Natural killer cell (primary cell): ENCODE measurements at regions not wholly inside any gene's neighbourhood (a gene's known extent, or its start where the extent isn't known, plus 50 kb on each side); places are given as distances from the start of the nearest gene placed in this dataset.

Source experiments
- ATAC-seq, 3 donors: fragments of 150-1000 bp in 2 of 3; fragments of 200-7000 bp in 1 of 3; cut with Tn5 transposase; 1 replicate in 1 of 3; 2 replicates in 2 of 3; pipeline ENCODE4 v1.10.0; 2021; ENCODE audit warnings: mild to moderate bottlenecking in 2 of 3, moderate library complexity in 2 of 3
- DNase-seq, 2 donors: peaks; one replicate each; pipeline versions ENCODE4 v3.0.0 to v3.0.0-alpha.2; 2013 to 2021; ENCODE audit warnings: mixed read lengths in 1 of 2
- H3K27ac ChIP-seq: one replicate; pipeline ENCODE4 v1.5.1; 2013; ENCODE audit warnings: mild to moderate bottlenecking, low read length
- H3K27me3 ChIP-seq: one replicate; pipeline ENCODE4 v1.6.1; 2013; ENCODE audit warnings: low read length; ENCODE audit not compliant: control insufficient read depth, insufficient read depth
- H3K36me3 ChIP-seq: one replicate; pipeline ENCODE4 v1.6.1; 2013; ENCODE audit warnings: low read length; ENCODE audit not compliant: control insufficient read depth, insufficient read depth
- H3K4me1 ChIP-seq: one replicate; pipeline ENCODE4 v1.6.1; 2013; ENCODE audit warnings: low read length; ENCODE audit not compliant: control insufficient read depth, insufficient read depth
- H3K4me3 ChIP-seq: one replicate; pipeline ENCODE4 v1.5.1; 2013; ENCODE audit warnings: low read length
- H3K9me3 ChIP-seq: one replicate; pipeline ENCODE4 v1.6.1; 2013; ENCODE audit warnings: low read length; ENCODE audit not compliant: control insufficient read depth, insufficient read depth
- H3K27ac Mint-ChIP-seq, 2 donors: one replicate each; pipeline ENCODE4 v1.8.0; 2022; ENCODE audit warnings: mild to moderate bottlenecking in 2 of 2, mixed read lengths in 2 of 2, moderate library complexity in 1 of 2
- H3K27me3 Mint-ChIP-seq, 2 donors: one replicate each; pipeline ENCODE4 v1.8.0; 2022; ENCODE audit warnings: low read depth in 2 of 2, mixed read lengths in 2 of 2
- H3K36me3 Mint-ChIP-seq: one replicate; pipeline ENCODE4 v1.8.0; 2022; ENCODE audit warnings: mixed read lengths
- H3K4me1 Mint-ChIP-seq, 2 donors: one replicate each; pipeline ENCODE4 v1.8.0; 2022; ENCODE audit warnings: mixed read lengths in 2 of 2
- H3K4me3 Mint-ChIP-seq: one replicate; pipeline ENCODE4 v1.8.0; 2022; ENCODE audit warnings: mild to moderate bottlenecking, moderate library complexity, mixed read lengths
- H3K9me3 Mint-ChIP-seq, 2 donors: one replicate each; pipeline ENCODE4 v1.8.0; 2022; ENCODE audit warnings: mixed read lengths in 2 of 2
- WGBS: methylation state at CpG from one replicate; pipeline ENCODE4 v1.1.7; 2013; ENCODE audit warnings: missing lambda C conversion rate; ENCODE audit not compliant: insufficient coverage; 5-methylcytosine and 5-hydroxymethylcytosine counted together
- intact Hi-C: fragments of 100-400 bp; cut with micrococcal nuclease; formaldehyde crosslinking; loops from one replicate; pipeline ENCODE4 v1.14.2; 2022
- TF ChIP-seq, protein P1 (sequence below): fragments of 200-600 bp; IDR thresholded peaks from one replicate; pipeline ENCODE4 v1.8.0; 2022; ENCODE audit warnings: antibody characterized with exemption

DNA sequence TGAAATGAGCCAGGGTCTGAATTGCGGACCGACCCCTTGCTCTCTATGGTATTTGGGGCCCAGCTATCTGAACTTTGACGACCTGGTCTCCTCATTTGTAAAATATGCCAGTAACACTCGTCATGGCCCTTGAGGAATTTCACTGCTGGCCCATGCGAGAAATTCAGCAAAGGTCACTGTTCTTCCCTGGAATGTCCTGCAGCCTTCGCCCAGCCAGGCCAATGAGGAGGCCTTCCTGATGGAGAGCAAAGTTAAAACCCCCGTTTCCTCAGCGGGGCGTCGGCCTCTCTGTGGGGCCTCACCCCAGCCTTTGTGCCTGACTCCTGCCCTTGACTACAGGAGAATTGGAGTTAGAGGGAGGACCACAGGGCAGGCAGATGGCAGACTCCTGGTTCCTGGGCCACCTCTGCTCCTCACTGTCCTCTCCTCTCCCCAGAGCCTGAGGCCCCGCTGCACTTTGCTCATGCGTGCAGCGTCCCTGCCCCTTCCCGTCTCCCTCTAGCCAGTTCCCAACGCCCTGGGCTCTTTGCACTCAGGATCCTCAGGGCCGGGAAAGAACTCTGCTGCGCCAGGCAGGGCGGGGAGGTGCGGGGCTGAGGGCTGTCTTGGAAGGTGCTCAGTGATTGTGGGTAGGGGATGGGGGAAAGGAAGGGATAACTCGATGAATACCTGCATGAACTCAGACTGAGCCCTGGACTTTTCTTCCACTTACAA, 257.0 kb upstream of the RAB6C start:
- no peaks in the 10 kb centered on the region for H3K9me3 Mint-ChIP-seq
- ATAC-seq: no peak
- H3K4me3 Mint-ChIP-seq: no peak overlapping the region
- H3K36me3 Mint-ChIP-seq: no peaks in the 10 kb centered on the region
- Histone ChIP-seq H3K4me3 (no peak overlapping the region), H3K27ac (no peak overlapping the region), H3K36me3 (no peaks in the 10 kb centered on the region), H3K9me3 (no peaks in the 10 kb centered on the region), H3K4me1 (no peaks in the 10 kb centered on the region), H3K27me3 (no peaks in the 10 kb centered on the region)
- no peak overlapping the region for H3K27ac Mint-ChIP-seq
- TF ChIP-seq, protein P1, sequence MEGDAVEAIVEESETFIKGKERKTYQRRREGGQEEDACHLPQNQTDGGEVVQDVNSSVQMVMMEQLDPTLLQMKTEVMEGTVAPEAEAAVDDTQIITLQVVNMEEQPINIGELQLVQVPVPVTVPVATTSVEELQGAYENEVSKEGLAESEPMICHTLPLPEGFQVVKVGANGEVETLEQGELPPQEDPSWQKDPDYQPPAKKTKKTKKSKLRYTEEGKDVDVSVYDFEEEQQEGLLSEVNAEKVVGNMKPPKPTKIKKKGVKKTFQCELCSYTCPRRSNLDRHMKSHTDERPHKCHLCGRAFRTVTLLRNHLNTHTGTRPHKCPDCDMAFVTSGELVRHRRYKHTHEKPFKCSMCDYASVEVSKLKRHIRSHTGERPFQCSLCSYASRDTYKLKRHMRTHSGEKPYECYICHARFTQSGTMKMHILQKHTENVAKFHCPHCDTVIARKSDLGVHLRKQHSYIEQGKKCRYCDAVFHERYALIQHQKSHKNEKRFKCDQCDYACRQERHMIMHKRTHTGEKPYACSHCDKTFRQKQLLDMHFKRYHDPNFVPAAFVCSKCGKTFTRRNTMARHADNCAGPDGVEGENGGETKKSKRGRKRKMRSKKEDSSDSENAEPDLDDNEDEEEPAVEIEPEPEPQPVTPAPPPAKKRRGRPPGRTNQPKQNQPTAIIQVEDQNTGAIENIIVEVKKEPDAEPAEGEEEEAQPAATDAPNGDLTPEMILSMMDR: no peak
- H3K27me3 Mint-ChIP-seq: peaks cover 0 to 19% of the 10 kb centered on the region in 2 donors
- intact Hi-C loops: no loop called here
- no peak for DNase-seq
- no peaks in the 10 kb centered on the region for H3K4me1 Mint-ChIP-seq
- WGBS: 89% methylated on average over 19 of the region's 20 CpGs

DNA sequence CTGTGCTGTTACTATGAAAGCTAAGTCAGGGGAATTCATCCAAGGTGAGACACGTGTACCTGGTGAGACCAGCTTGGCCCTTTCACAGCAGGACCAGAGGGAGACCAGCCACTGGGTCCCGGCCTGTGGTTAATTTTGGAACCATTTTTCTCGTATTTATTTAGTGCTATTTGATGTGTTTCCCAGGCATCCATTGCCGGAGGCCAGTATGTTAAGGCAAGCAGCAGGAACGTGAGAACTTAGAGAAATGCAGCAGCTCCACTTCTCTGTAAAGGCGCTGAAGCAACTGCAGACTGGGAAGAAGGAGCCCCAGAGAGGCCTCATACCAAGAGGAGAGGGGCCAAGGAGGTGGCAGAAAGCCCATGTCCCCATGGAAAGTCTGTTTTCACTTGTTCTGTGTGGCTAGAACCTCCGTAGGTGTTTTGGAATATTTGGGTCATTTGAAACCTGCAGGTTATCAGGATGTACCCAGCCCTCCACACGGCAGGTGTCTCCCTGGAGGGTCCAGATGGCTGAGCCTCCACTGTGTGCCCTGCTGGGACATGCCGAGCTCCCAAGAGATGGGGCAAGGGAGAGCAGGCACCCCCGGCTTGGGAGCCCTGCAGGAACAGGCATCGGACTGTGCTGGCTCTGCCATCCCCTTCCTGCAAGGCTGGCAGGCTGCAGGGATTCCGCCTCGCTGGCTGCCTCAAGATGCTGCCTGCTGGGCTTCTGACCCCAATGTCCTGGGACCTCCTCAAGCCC, 256.0 kb upstream of the RAB6C start:
- no peaks in the 10 kb centered on the region for H3K9me3 Mint-ChIP-seq
- no peak overlapping the region for H3K4me3 ChIP-seq
- 88% methylated on average over 13 of the region's 13 CpGs for WGBS
- no peak for ATAC-seq
- H3K27ac Mint-ChIP-seq: no peak overlapping the region
- H3K9me3 ChIP-seq: no peaks in the 10 kb centered on the region
- no peak overlapping the region for H3K27ac ChIP-seq
- intact Hi-C loops: no loop called here
- peaks cover 0 to 11% of the 10 kb centered on the region in 2 donors for H3K27me3 Mint-ChIP-seq
- H3K4me3 Mint-ChIP-seq: no peak overlapping the region
- no peaks in the 10 kb centered on the region for H3K4me1 Mint-ChIP-seq
- TF ChIP-seq, protein P1: no peak
- no peaks in the 10 kb centered on the region for H3K36me3 Mint-ChIP-seq
- no peaks in the 10 kb centered on the region for H3K36me3 ChIP-seq
- DNase-seq: no peak
- H3K27me3 ChIP-seq: no peaks in the 10 kb centered on the region
- H3K4me1 ChIP-seq: no peaks in the 10 kb centered on the region

DNA sequence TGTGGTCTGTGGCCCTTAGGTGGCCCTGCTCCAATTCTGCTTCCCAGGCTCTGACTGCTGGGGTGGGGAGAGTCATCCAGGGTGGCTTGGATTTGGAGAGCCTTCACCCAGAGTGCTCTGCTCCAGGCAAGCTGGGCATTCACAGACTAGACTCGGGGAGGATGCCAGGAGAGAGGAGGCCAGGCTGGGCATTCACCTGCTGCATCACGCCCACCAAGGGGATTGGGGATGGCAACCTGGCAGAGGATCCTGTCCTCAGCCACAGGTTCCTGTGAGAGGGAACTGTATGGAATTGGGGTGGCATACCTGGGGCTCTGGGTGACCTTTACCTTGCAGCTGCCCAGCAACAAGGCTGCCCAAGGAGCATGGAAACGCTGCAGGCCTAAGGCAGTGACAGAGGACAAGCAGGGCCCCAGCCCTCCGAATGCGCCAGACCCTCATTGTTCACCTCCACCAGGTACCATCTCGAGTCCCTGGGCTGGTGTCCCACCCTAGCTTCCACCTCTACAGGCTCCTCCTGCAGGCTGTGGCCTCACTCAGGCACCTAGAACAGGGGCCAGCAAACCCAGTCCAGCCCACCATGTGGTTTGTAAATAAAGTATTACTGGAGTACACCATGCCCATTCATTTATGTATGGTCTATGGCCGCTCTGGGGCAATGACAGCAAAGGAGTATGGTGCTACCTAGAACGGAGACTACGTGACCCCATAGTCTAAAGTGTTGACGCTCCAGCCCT, 255.3 kb upstream of the RAB6C start:
- intact Hi-C loops: no loop called here
- Histone ChIP-seq H3K27ac (no peak overlapping the region), H3K4me3 (no peak overlapping the region), H3K27me3 (no peaks in the 10 kb centered on the region), H3K36me3 (no peaks in the 10 kb centered on the region), H3K4me1 (no peaks in the 10 kb centered on the region), H3K9me3 (no peaks in the 10 kb centered on the region)
- TF ChIP-seq, protein P1: no peak
- no peak for ATAC-seq
- Mint-ChIP-seq H3K9me3 (no peaks in the 10 kb centered on the region), H3K27me3 (peaks cover 0 to 3% of the 10 kb centered on the region in 2 donors), H3K27ac (no peak overlapping the region), H3K4me3 (no peak overlapping the region), H3K36me3 (no peaks in the 10 kb centered on the region), H3K4me1 (no peaks in the 10 kb centered on the region)
- WGBS: 84% methylated on average over 10 of the region's 10 CpGs
- no peak for DNase-seq
